ENCODE measurements at regions not wholly inside any gene's neighbourhood (a gene's known extent, or its start where the extent isn't known, plus 50 kb on each side); places are given as distances from the start of the nearest gene placed in this dataset.

GRCh38 chr21:26653430-26653829 lies 80.3 kb upstream of the CYYR1 start:
- TF ChIP-seq POLR2A (IDR thresholded peaks at IDR 0.05; ENCODE audit: low read length): no peak
- TF ChIP-seq GATA1 (IDR thresholded peaks at IDR 0.05; ENCODE audit: low read depth, low read length): no peak
